A673 (cell line): ENCODE measurements at regions not wholly inside any gene's neighbourhood (a gene's known extent, or its start where the extent isn't known, plus 50 kb on each side); places are given as distances from the start of the nearest gene placed in this dataset.

ENCODE experiments used
- EZH2 ChIP-seq: fragments of 200-600 bp; sonication (generic); IDR thresholded peaks from 2 replicates; pipeline ENCODE4 v1.6.1; 2017; ENCODE audit warnings: borderline replicate concordance, low read depth, mild to moderate bottlenecking, mixed read lengths, antibody characterized with exemption, low read length; ENCODE audit not compliant: poor library complexity, severe bottlenecking
- TF ChIP-seq, protein P1 (sequence below): fragments of 300-800, 200-600 bp; sonication (generic); conservative IDR thresholded peaks from 2 replicates; pipeline ENCODE4 v1.5.1; 2017; ENCODE audit warnings: low read depth, mild to moderate bottlenecking, antibody characterized with exemption, low read length, moderate library complexity, mixed read lengths

DNA sequence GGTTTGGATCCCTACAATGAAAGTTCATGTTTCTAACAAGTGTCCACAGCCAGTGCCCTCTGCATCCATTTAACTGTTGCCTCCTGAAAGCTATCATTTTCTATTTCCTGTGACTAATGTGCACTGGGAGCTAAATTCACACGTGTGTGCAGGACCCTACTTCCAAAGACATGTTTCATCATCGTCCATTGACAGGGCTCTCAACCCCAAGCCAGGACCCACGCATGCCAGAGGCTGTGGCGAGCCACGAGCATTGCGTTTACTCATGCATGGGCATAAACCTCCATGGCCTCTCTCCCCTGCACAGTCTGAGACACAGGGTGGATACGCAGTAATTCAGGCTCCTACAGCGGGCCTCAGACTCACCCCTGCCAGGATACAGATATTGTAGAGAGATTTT is 153.2 kb downstream of the MAFB start:
- TF ChIP-seq, protein P1, sequence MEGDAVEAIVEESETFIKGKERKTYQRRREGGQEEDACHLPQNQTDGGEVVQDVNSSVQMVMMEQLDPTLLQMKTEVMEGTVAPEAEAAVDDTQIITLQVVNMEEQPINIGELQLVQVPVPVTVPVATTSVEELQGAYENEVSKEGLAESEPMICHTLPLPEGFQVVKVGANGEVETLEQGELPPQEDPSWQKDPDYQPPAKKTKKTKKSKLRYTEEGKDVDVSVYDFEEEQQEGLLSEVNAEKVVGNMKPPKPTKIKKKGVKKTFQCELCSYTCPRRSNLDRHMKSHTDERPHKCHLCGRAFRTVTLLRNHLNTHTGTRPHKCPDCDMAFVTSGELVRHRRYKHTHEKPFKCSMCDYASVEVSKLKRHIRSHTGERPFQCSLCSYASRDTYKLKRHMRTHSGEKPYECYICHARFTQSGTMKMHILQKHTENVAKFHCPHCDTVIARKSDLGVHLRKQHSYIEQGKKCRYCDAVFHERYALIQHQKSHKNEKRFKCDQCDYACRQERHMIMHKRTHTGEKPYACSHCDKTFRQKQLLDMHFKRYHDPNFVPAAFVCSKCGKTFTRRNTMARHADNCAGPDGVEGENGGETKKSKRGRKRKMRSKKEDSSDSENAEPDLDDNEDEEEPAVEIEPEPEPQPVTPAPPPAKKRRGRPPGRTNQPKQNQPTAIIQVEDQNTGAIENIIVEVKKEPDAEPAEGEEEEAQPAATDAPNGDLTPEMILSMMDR: no peak
- TF ChIP-seq EZH2: no peak
